HUES48 (cell line): ENCODE measurements at regions not wholly inside any gene's neighbourhood (a gene's known extent, or its start where the extent isn't known, plus 50 kb on each side); places are given as distances from the start of the nearest gene placed in this dataset.

Source experiments
- H3K27ac ChIP-seq: one replicate; pipeline ENCODE4 v1.7.0; 2013; ENCODE audit warnings: low read depth, low read length, inconsistent platforms
- H3K27me3 ChIP-seq: 2 replicates; pipeline ENCODE4 v1.6.1; 2013; ENCODE audit warnings: mild to moderate bottlenecking, low read length; ENCODE audit not compliant: control insufficient read depth, insufficient read depth
- H3K36me3 ChIP-seq: 2 replicates; pipeline ENCODE4 v1.6.1; 2013; ENCODE audit warnings: low read length; ENCODE audit not compliant: control insufficient read depth, insufficient read depth
- H3K4me1 ChIP-seq: 2 replicates; pipeline ENCODE4 v1.6.1; 2013; ENCODE audit warnings: mild to moderate bottlenecking, low read length; ENCODE audit not compliant: control insufficient read depth, insufficient read depth
- H3K4me3 ChIP-seq: 2 replicates; pipeline ENCODE4 v1.5.1; 2013; ENCODE audit warnings: mild to moderate bottlenecking, low read depth, low read length
- H3K9ac ChIP-seq: 2 replicates; pipeline ENCODE4 v1.6.1; 2013; ENCODE audit warnings: mild to moderate bottlenecking, low read depth, low read length, moderate library complexity
- H3K9me3 ChIP-seq: 2 replicates; pipeline ENCODE4 v1.6.1; 2013; ENCODE audit warnings: low read length; ENCODE audit not compliant: control insufficient read depth, insufficient read depth

DNA sequence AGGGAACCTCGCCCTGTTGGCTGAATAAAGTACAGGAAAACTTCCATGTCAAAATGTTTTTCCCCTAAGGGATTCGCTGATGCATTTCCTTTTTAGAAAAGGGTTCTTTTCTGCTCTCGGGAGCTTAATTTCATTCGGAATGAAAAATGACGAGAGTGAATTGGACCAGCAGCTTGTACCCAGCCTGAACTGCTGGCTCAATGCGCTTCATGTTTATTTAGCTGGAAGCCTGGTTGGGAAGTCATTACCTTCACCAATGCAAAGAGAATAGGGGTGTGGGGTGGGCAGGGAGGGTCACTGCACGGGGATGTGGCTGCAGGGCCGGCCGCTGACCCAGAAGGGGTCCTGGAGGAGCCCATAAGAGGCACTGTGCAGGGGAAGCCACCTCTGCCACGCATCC, 207.7 kb downstream of the ENGASE start:
- Histone ChIP-seq H3K4me3 (no peak overlapping the region), H3K36me3 (no peaks in the 10 kb centered on the region), H3K9me3 (no peaks in the 10 kb centered on the region), H3K9ac (no peak overlapping the region), H3K27ac (no peak overlapping the region), H3K27me3 (no peaks in the 10 kb centered on the region), H3K4me1 (no peaks in the 10 kb centered on the region)

GRCh38 chr17:79281803-79282202, 207.2 kb downstream of the ENGASE start:
- no peak overlapping the region for H3K4me3 ChIP-seq
- H3K27me3 ChIP-seq = no peaks in the 10 kb centered on the region
- H3K4me1 ChIP-seq = no peaks in the 10 kb centered on the region
- no peak overlapping the region for H3K9ac ChIP-seq
- no peaks in the 10 kb centered on the region for H3K9me3 ChIP-seq
- H3K36me3 ChIP-seq = no peaks in the 10 kb centered on the region
- no peak overlapping the region for H3K27ac ChIP-seq

DNA sequence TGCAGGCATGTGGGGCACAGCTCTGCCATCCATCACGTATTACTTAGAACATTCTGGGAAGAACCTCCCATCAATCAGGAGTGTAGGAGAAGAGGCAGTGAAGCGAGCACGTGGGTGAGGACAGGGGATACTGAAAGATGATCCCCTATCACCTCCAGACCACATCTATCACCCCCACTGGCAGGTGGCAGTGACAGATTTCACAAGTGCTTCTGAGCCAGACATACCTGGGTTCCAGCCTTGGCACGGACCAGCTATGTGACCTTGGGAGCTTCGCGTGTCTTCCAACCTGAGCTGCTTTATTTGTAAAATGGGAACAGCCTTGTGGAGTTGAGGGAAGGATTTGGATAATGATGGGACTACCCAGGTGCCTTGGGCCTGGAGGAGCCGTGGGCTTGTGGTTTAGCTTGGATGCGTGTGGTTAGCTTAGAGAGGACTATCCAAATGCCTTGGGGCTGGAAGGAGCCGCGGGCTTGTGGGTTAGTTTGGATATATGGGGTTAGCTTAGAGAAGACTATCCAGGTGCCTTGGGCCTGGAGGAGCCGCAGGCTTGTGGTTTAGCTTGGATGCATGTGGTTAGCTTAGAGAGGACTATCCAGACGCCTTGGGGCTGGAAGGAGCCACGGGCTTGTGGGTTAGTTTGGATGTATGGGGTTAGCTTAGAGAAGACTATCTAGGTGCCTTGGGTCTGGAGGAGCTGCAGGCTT, 206.4 kb downstream of the ENGASE start:
- Histone ChIP-seq H3K9me3 (no peaks in the 10 kb centered on the region), H3K27me3 (no peaks in the 10 kb centered on the region), H3K36me3 (no peaks in the 10 kb centered on the region), H3K4me1 (no peaks in the 10 kb centered on the region), H3K9ac (no peak overlapping the region), H3K27ac (no peak overlapping the region), H3K4me3 (no peak overlapping the region)

DNA sequence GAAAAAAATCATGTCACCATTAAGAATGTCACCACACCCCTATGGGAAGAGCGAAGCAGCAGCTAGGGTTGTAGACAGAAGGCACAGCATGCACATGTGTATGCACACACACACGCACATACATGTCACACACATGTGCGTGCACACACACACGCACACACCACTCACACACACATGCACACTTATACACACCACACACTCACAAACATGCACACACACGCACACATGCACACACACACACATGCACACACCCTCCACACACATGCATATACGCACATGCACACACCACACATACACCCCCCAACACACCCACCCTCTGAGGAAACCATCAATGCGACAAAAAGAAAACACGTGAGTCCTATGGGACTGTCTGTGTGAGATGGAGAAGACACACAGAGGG, 205.4 kb downstream of the ENGASE start:
- no peaks in the 10 kb centered on the region for H3K4me1 ChIP-seq
- H3K27ac ChIP-seq = no peak overlapping the region
- no peak overlapping the region for H3K4me3 ChIP-seq
- H3K9me3 ChIP-seq = no peaks in the 10 kb centered on the region
- H3K9ac ChIP-seq = no peak overlapping the region
- no peaks in the 10 kb centered on the region for H3K36me3 ChIP-seq
- H3K27me3 ChIP-seq = no peaks in the 10 kb centered on the region

DNA sequence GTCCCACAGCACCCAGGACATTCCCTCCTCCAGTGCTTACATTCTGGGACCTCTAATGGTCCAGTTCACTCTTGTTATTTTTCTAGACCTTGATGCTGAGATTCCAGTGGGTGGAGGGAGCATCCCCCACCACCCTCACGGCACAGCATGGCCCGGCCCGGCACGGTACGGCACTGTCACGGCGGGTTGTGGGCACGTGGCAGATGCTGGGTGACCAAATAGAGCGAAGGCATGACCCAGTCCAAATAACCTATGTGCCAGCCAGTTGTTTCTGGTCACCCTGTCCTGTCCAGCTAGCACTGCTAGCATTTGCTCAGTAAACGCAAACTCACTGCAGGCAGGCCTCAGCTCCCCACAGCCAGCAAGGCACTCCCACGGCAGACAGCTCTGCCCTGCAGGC, 204.7 kb downstream of the ENGASE start:
- no peaks in the 10 kb centered on the region for H3K27me3 ChIP-seq
- H3K9me3 ChIP-seq = no peaks in the 10 kb centered on the region
- no peak overlapping the region for H3K27ac ChIP-seq
- no peak overlapping the region for H3K4me3 ChIP-seq
- H3K4me1 ChIP-seq = no peaks in the 10 kb centered on the region
- no peaks in the 10 kb centered on the region for H3K36me3 ChIP-seq
- H3K9ac ChIP-seq = no peak overlapping the region

- Histone ChIP-seq H3K27me3 (no peaks in the 10 kb centered on the region), H3K4me1 (no peaks in the 10 kb centered on the region), H3K4me3 (no peak overlapping the region), H3K9ac (no peak overlapping the region), H3K27ac (no peak overlapping the region), H3K9me3 (no peaks in the 10 kb centered on the region), H3K36me3 (no peaks in the 10 kb centered on the region)
Measured at GRCh38 chr17:79276821-79277220, 202.2 kb downstream of the ENGASE start.

DNA sequence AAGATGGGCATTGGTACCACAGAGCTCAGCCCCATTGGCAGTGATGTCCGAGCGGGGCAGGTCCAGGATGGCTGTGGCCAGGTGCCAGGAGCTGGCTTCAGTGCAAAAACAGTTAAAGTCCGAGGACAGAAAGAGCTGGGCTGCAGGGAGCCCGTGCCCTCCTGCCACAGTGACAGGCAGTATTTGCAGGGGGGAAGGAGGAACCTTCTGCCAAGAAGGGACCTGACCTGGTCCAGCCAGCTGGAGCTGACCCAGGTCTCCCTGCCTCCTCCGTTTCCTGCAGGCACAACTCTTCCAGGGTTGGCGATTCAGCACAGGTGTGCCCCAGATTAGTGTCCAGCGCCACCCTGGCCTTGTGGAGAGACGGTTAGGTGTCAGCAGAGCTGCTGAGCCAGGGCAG, 199.0 kb downstream of the ENGASE start:
- Histone ChIP-seq H3K9ac (no peak overlapping the region), H3K27me3 (no peaks in the 10 kb centered on the region), H3K4me3 (no peak overlapping the region), H3K9me3 (no peaks in the 10 kb centered on the region), H3K36me3 (no peaks in the 10 kb centered on the region), H3K27ac (no peak overlapping the region), H3K4me1 (peaks cover 12% of the 10 kb centered on the region; the same call in 1 of the 2 replicates)

- H3K4me3 ChIP-seq = no peak overlapping the region
- H3K9ac ChIP-seq = no peak overlapping the region
- H3K36me3 ChIP-seq = no peaks in the 10 kb centered on the region
Measured at GRCh38 chr17:79272666-79273219, 198.1 kb downstream of the ENGASE start.

GRCh38 chr17:79272220-79272619, 197.6 kb downstream of the ENGASE start:
- H3K9ac ChIP-seq = no peak overlapping the region
- H3K4me3 ChIP-seq = no peak overlapping the region
- no peaks in the 10 kb centered on the region for H3K27me3 ChIP-seq
- H3K27ac ChIP-seq = no peak overlapping the region
- H3K9me3 ChIP-seq = no peaks in the 10 kb centered on the region
- H3K4me1 ChIP-seq = peaks cover 12% of the 10 kb centered on the region; the same call in 1 of the 2 replicates
- H3K36me3 ChIP-seq = no peaks in the 10 kb centered on the region

More at GRCh38 chr17:79272666-79273219, 198.1 kb downstream of the ENGASE start:
- Histone ChIP-seq H3K9me3 (no peaks in the 10 kb centered on the region), H3K27me3 (no peaks in the 10 kb centered on the region), H3K4me1 (peaks cover 12% of the 10 kb centered on the region; the same call in 1 of the 2 replicates), H3K27ac (no peak overlapping the region)

GRCh38 chr17:79269620-79270019, 195.0 kb downstream of the ENGASE start:
- Histone ChIP-seq H3K4me3 (no peak overlapping the region), H3K36me3 (no peaks in the 10 kb centered on the region), H3K9me3 (no peaks in the 10 kb centered on the region), H3K4me1 (peaks cover 12% of the 10 kb centered on the region; the same call in 1 of the 2 replicates), H3K27ac (no peak overlapping the region), H3K9ac (no peak overlapping the region), H3K27me3 (no peaks in the 10 kb centered on the region)

GRCh38 chr17:79263191-79263590, 188.6 kb downstream of the ENGASE start:
- H3K27me3 ChIP-seq = no peaks in the 10 kb centered on the region

More at GRCh38 chr17:79263191-79263590, 188.6 kb downstream of the ENGASE start:
- Histone ChIP-seq H3K9me3 (no peaks in the 10 kb centered on the region), H3K27ac (no peak overlapping the region), H3K36me3 (no peaks in the 10 kb centered on the region), H3K9ac (no peak overlapping the region), H3K4me3 (no peak overlapping the region), H3K4me1 (no peaks in the 10 kb centered on the region)
